ENCODE measurements at regions not wholly inside any gene's neighbourhood (a gene's known extent, or its start where the extent isn't known, plus 50 kb on each side); places are given as distances from the start of the nearest gene placed in this dataset.
"Not testable (repeated sequence)": the region's sequence is repeated elsewhere in the genome, so short reads cannot be mapped to it uniquely, and the experiment has no call there.

DNA sequence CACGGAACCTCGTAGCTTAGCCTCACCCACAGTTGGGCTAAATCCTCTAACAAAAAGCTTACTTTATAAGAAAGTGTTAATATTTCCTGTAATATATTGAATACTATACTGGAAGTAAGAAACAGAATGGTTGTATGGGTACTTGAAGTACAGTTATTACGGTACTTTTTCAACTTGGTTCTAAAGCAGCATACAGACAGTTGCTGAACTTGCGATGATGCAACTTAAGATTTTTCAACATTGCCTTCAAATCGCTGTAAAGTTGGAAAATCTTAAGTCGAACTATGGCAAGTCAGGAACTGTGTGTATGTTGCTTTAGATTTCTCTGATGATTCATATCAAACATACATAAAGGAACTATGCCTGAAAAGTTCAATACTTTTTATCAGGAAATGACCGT, 204.4 kb upstream of the C2CD4B start:
- POLR2A ChIA-PET: no interaction called here
- CTCF ChIA-PET: interaction anchor here (0.7 kb wide), 1 partner anchor 63 kb away, joined by 3 read pairs; no protein-coding TSS in a partner anchor
- DNase-seq (ENCODE audit: low read depth, low spot score): no peak

GRCh38 chr15:62371683-62372082, 206.6 kb upstream of the C2CD4B start:
- POLR2A ChIA-PET; CTCF ChIA-PET; H3K4me3 ChIP-seq (ENCODE audit: low read depth, low read length); H3K27me3 ChIP-seq (ENCODE audit: control insufficient read depth, insufficient read depth, low read length); H3K27ac ChIP-seq (ENCODE audit: low read depth, low read length); DNase-seq (ENCODE audit: low read depth, low spot score); H3K9me3 ChIP-seq (ENCODE audit: control insufficient read depth, insufficient read depth, low read length): not testable (repeated sequence)

More for the DNA sequence above, 204.4 kb upstream of the C2CD4B start:
- no peak overlapping the region for H3K4me3 ChIP-seq (ENCODE audit: low read depth, low read length)
- H3K27me3 ChIP-seq (ENCODE audit: control insufficient read depth, insufficient read depth, low read length): peaks cover 11% of the 10 kb centered on the region
- no peak overlapping the region for H3K27ac ChIP-seq (ENCODE audit: low read depth, low read length)
- TF ChIP-seq, protein P1, sequence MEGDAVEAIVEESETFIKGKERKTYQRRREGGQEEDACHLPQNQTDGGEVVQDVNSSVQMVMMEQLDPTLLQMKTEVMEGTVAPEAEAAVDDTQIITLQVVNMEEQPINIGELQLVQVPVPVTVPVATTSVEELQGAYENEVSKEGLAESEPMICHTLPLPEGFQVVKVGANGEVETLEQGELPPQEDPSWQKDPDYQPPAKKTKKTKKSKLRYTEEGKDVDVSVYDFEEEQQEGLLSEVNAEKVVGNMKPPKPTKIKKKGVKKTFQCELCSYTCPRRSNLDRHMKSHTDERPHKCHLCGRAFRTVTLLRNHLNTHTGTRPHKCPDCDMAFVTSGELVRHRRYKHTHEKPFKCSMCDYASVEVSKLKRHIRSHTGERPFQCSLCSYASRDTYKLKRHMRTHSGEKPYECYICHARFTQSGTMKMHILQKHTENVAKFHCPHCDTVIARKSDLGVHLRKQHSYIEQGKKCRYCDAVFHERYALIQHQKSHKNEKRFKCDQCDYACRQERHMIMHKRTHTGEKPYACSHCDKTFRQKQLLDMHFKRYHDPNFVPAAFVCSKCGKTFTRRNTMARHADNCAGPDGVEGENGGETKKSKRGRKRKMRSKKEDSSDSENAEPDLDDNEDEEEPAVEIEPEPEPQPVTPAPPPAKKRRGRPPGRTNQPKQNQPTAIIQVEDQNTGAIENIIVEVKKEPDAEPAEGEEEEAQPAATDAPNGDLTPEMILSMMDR (IDR thresholded peaks at IDR 0.05; ENCODE audit: low read depth, low read length): no peak
- H3K9me3 ChIP-seq (ENCODE audit: control insufficient read depth, insufficient read depth, low read length): no peaks in the 10 kb centered on the region

GRCh38 chr15:62377736-62378480, 212.8 kb upstream of the C2CD4B start:
- Histone ChIP-seq H3K4me3 (ENCODE audit: low read depth, low read length) (no peak overlapping the region), H3K9me3 (ENCODE audit: control insufficient read depth, insufficient read depth, low read length) (no peaks in the 10 kb centered on the region), H3K27ac (ENCODE audit: low read depth, low read length) (no peak overlapping the region), H3K27me3 (ENCODE audit: control insufficient read depth, insufficient read depth, low read length) (peaks cover 15% of the 10 kb centered on the region)
- ChIA-PET POLR2A (no interaction called here), CTCF (no interaction called here)
- TF ChIP-seq, protein P1 (IDR thresholded peaks at IDR 0.05; ENCODE audit: low read depth, low read length): no peak
- DNase-seq (ENCODE audit: low read depth, low spot score): no peak

- CTCF ChIA-PET: no interaction called here
- TF ChIP-seq, protein P1 (IDR thresholded peaks at IDR 0.05; ENCODE audit: low read depth, low read length): no peak
- POLR2A ChIA-PET: no interaction called here
Observed at GRCh38 chr15:62378772-62379498, 213.8 kb upstream of the C2CD4B start.

GRCh38 chr15:62380011-62380410, 214.9 kb upstream of the C2CD4B start:
- no peak overlapping the region for H3K27ac ChIP-seq (ENCODE audit: low read depth, low read length)
- ChIA-PET CTCF (no interaction called here), POLR2A (no interaction called here)
- H3K9me3 ChIP-seq (ENCODE audit: control insufficient read depth, insufficient read depth, low read length): no peaks in the 10 kb centered on the region
- no peak overlapping the region for H3K4me3 ChIP-seq (ENCODE audit: low read depth, low read length)
- TF ChIP-seq, protein P1 (IDR thresholded peaks at IDR 0.05; ENCODE audit: low read depth, low read length): no peak
- no peak for DNase-seq (ENCODE audit: low read depth, low spot score)
- peaks cover 17% of the 10 kb centered on the region for H3K27me3 ChIP-seq (ENCODE audit: control insufficient read depth, insufficient read depth, low read length)

More at GRCh38 chr15:62378772-62379498, 213.8 kb upstream of the C2CD4B start:
- no peaks in the 10 kb centered on the region for H3K9me3 ChIP-seq (ENCODE audit: control insufficient read depth, insufficient read depth, low read length)
- no peak overlapping the region for H3K27ac ChIP-seq (ENCODE audit: low read depth, low read length)
- peaks cover 15% of the 10 kb centered on the region for H3K27me3 ChIP-seq (ENCODE audit: control insufficient read depth, insufficient read depth, low read length)
- DNase-seq (ENCODE audit: low read depth, low spot score): no peak
- no peak overlapping the region for H3K4me3 ChIP-seq (ENCODE audit: low read depth, low read length)

Measured in AG04450 (cell line).